ENCODE measurements at regions not wholly inside any gene's neighbourhood (a gene's known extent, or its start where the extent isn't known, plus 50 kb on each side); places are given as distances from the start of the nearest gene placed in this dataset.
"Not testable (repeated sequence)": the region's sequence is repeated elsewhere in the genome, so short reads cannot be mapped to it uniquely, and the experiment has no call there.

DNA sequence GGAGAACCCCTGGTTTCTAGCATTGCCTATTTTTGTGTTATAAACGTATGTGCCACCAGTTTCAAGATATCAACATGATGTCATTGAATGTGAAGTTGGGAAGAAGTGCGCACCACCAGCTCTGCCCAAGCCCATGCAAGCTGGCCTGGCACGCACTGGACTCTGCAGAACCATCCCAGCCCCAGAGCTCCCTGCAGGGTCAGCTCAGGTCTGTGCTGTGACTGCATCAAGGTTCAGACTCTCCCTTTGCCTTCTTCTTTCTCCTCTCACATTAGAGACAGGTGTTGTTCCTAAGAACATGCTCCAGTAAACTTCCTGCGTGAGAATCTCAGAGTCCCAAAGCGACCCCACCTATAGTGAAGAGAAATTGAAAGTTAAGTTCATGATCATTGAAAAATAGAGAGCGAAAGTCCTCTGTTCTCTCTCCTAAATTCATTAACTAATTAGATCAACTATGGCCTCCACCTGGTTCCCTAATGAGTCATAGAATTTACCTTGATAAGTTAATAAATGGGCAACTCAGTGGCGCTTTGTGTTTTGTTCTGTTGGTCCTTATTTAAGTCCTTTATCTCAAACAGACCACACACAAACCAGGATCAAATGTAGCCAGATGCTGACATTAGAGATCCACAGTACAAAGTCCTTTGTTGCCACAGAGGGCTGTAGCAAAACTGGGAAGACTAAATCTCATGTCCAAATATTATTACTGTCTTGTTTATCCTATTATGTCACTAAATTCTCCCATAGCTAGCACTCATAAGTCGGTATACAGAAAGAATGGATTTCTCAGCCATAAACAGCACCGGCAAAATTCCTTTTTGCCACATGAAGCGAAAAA is 432.3 kb downstream of the STK39 start:
- H2AFZ ChIP-seq (ENCODE audit: insufficient read depth, low read depth, low read length, poor library complexity, severe bottlenecking), result no peak overlapping the region
- Mint-ChIP-seq H3K27ac (no peak overlapping the region), H3K4me3 (no peak overlapping the region), H3K9me3 (ENCODE audit: insufficient read depth) (no peaks in the 10 kb centered on the region), H3K27me3 (peaks cover 3% of the 10 kb centered on the region), H3K4me1 (no peaks in the 10 kb centered on the region)
- no peaks in the 10 kb centered on the region for H4K20me1 ChIP-seq (ENCODE audit: control insufficient read depth, insufficient read depth, low read length, poor library complexity, severe bottlenecking)
- H3K4me1 ChIP-seq (ENCODE audit: control insufficient read depth in 2 of 2, insufficient read depth in 2 of 2, low read length in 2 of 2), result no peaks in the 10 kb centered on the region
- TF ChIP-seq, protein P1, sequence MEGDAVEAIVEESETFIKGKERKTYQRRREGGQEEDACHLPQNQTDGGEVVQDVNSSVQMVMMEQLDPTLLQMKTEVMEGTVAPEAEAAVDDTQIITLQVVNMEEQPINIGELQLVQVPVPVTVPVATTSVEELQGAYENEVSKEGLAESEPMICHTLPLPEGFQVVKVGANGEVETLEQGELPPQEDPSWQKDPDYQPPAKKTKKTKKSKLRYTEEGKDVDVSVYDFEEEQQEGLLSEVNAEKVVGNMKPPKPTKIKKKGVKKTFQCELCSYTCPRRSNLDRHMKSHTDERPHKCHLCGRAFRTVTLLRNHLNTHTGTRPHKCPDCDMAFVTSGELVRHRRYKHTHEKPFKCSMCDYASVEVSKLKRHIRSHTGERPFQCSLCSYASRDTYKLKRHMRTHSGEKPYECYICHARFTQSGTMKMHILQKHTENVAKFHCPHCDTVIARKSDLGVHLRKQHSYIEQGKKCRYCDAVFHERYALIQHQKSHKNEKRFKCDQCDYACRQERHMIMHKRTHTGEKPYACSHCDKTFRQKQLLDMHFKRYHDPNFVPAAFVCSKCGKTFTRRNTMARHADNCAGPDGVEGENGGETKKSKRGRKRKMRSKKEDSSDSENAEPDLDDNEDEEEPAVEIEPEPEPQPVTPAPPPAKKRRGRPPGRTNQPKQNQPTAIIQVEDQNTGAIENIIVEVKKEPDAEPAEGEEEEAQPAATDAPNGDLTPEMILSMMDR (IDR thresholded peaks at IDR 0.05), result no peak
- no peak for TF ChIP-seq EZH2 (IDR thresholded peaks at IDR 0.05; ENCODE audit: borderline replicate concordance, insufficient read depth, low read depth, low read length, poor library complexity, severe bottlenecking)
- no peak overlapping the region for H3K4me3 ChIP-seq (ENCODE audit: control extremely low read depth in 1 of 5, extremely low read depth in 1 of 5, insufficient read depth in 1 of 5, low read depth in 2 of 5, low read length in 4 of 5)
- no peaks in the 10 kb centered on the region for H3K79me2 ChIP-seq (ENCODE audit: control insufficient read depth, insufficient read depth, low read length)
- H3K36me3 ChIP-seq (replicated peaks in 1 of 2; ENCODE audit: control extremely low read depth in 1 of 2, control insufficient read depth in 1 of 2, extremely low read depth in 1 of 2, insufficient read depth in 2 of 2, low read length in 1 of 2), result no peaks in the 10 kb centered on the region
- H3K9ac ChIP-seq (ENCODE audit: low read length), result no peak overlapping the region
- DNase-seq (no peak), ATAC-seq (ENCODE audit: low read depth) (no peak)
- no peaks in the 10 kb centered on the region for H3K27me3 ChIP-seq (replicated peaks in 1 of 4; ENCODE audit: control extremely low read depth in 1 of 4, control insufficient read depth in 3 of 4, insufficient read depth in 4 of 4, low read length in 3 of 4)
- H3K27ac ChIP-seq (ENCODE audit: low read length in 2 of 2), result no peak overlapping the region
- 94% methylated on average over 3 of the region's 10 CpGs for WGBS (ENCODE audit: insufficient coverage)
- H3K9me3 ChIP-seq (ENCODE audit: control extremely low read depth in 1 of 3, control insufficient read depth in 2 of 3, insufficient read depth in 1 of 3, low read length in 2 of 3), result no peaks in the 10 kb centered on the region
- CTCF ChIA-PET, result no interaction called here
- POLR2A ChIA-PET, result no interaction called here
- no peak overlapping the region for H3K4me2 ChIP-seq (replicated peaks; ENCODE audit: low read depth, low read length, poor library complexity, severe bottlenecking)
- intact Hi-C loops (cut with micrococcal nuclease), result no loop called here

DNA sequence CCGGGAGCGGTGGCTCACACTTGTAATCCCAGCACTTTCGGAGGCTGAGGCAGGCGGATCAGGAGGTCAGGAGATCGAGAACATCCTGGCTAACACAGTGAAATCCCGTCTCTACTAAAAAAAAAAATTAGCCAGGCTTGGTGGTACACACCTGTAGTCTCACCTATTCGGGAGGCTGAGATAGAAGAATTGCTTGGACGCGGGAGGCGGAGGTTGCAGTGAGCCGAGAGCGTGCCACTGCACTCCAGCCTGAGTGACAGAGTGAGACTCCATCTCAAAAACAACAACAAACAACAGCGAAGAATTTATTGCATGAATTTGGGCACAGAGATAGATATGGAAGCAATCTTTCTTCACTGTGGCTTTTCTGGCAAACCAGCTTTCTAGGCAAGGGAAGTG is 432.9 kb downstream of the STK39 start:
- ATAC-seq (ENCODE audit: low read depth); DNase-seq; H3K27ac Mint-ChIP-seq; H3K27me3 ChIP-seq (replicated peaks in 1 of 4; ENCODE audit: control extremely low read depth in 1 of 4, control insufficient read depth in 3 of 4, insufficient read depth in 4 of 4, low read length in 3 of 4); CTCF ChIA-PET; H3K27me3 Mint-ChIP-seq; H4K20me1 ChIP-seq (ENCODE audit: control insufficient read depth, insufficient read depth, low read length, poor library complexity, severe bottlenecking); H3K9ac ChIP-seq (ENCODE audit: low read length); H3K4me3 ChIP-seq (ENCODE audit: control extremely low read depth in 1 of 5, extremely low read depth in 1 of 5, insufficient read depth in 1 of 5, low read depth in 2 of 5, low read length in 4 of 5); intact Hi-C loops (cut with micrococcal nuclease); H3K4me1 ChIP-seq (ENCODE audit: control insufficient read depth in 2 of 2, insufficient read depth in 2 of 2, low read length in 2 of 2); H3K9me3 ChIP-seq (ENCODE audit: control extremely low read depth in 1 of 3, control insufficient read depth in 2 of 3, insufficient read depth in 1 of 3, low read length in 2 of 3); H3K79me2 ChIP-seq (ENCODE audit: control insufficient read depth, insufficient read depth, low read length); POLR2A ChIA-PET; H3K4me2 ChIP-seq (replicated peaks; ENCODE audit: low read depth, low read length, poor library complexity, severe bottlenecking); H2AFZ ChIP-seq (ENCODE audit: insufficient read depth, low read depth, low read length, poor library complexity, severe bottlenecking); H3K4me1 Mint-ChIP-seq; H3K27ac ChIP-seq (ENCODE audit: low read length in 2 of 2); H3K9me3 Mint-ChIP-seq (ENCODE audit: insufficient read depth); H3K36me3 ChIP-seq (replicated peaks in 1 of 2; ENCODE audit: control extremely low read depth in 1 of 2, control insufficient read depth in 1 of 2, extremely low read depth in 1 of 2, insufficient read depth in 2 of 2, low read length in 1 of 2); H3K4me3 Mint-ChIP-seq: not testable (repeated sequence)
- WGBS (ENCODE audit: insufficient coverage), result 96% methylated on average over 6 of the region's 13 CpGs

DNA sequence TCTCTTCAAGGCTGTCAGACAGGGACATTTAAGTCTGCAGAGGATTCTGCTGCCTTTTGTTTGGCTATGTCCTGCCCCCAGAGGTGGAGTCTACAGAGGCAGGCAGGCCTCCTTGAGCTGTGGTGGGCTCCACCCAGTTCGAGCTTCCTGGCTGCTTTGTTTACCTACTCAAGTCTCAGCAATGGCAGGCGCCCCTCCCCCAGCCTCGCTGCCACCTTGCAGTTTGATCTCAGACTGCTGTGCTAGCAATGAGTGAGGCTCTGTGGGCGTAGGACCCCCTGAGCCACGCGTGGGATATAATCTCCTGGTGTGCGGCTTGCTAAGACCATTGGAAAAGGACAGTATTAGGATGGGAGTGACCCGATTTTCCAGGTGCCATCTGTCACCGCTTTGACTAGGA is 437.6 kb downstream of the STK39 start:
- H3K4me1 ChIP-seq (ENCODE audit: control insufficient read depth in 2 of 2, insufficient read depth in 2 of 2, low read length in 2 of 2); H3K27me3 Mint-ChIP-seq; H3K4me3 ChIP-seq (ENCODE audit: control extremely low read depth in 1 of 5, extremely low read depth in 1 of 5, insufficient read depth in 1 of 5, low read depth in 2 of 5, low read length in 4 of 5); H3K4me1 Mint-ChIP-seq; H2AFZ ChIP-seq (ENCODE audit: insufficient read depth, low read depth, low read length, poor library complexity, severe bottlenecking); POLR2A ChIA-PET; H3K27ac ChIP-seq (ENCODE audit: low read length in 2 of 2); H3K4me2 ChIP-seq (replicated peaks; ENCODE audit: low read depth, low read length, poor library complexity, severe bottlenecking); H3K27ac Mint-ChIP-seq; H3K79me2 ChIP-seq (ENCODE audit: control insufficient read depth, insufficient read depth, low read length); H3K27me3 ChIP-seq (replicated peaks in 1 of 4; ENCODE audit: control extremely low read depth in 1 of 4, control insufficient read depth in 3 of 4, insufficient read depth in 4 of 4, low read length in 3 of 4); H3K9me3 ChIP-seq (ENCODE audit: control extremely low read depth in 1 of 3, control insufficient read depth in 2 of 3, insufficient read depth in 1 of 3, low read length in 2 of 3); H3K4me3 Mint-ChIP-seq; DNase-seq; CTCF ChIA-PET; H4K20me1 ChIP-seq (ENCODE audit: control insufficient read depth, insufficient read depth, low read length, poor library complexity, severe bottlenecking); H3K9me3 Mint-ChIP-seq (ENCODE audit: insufficient read depth); intact Hi-C loops (cut with micrococcal nuclease); H3K36me3 ChIP-seq (replicated peaks in 1 of 2; ENCODE audit: control extremely low read depth in 1 of 2, control insufficient read depth in 1 of 2, extremely low read depth in 1 of 2, insufficient read depth in 2 of 2, low read length in 1 of 2); ATAC-seq (ENCODE audit: low read depth); H3K9ac ChIP-seq (ENCODE audit: low read length): not testable (repeated sequence)
- 95% methylated on average over 6 of the region's 9 CpGs for WGBS (ENCODE audit: insufficient coverage)
